Sigmoid colon (tissue), 6 donors: ENCODE measurements at regions not wholly inside any gene's neighbourhood (a gene's known extent, or its start where the extent isn't known, plus 50 kb on each side); places are given as distances from the start of the nearest gene placed in this dataset.

Experiments used
- DNase-seq: peaks from one replicate; pipeline ENCODE4 v3.0.0-alpha.2; 2019
- H3K27ac ChIP-seq, 4 donors: fragments of 200-600 bp; sonication (generic); one replicate each; pipeline ENCODE4 v1.5.1; 2016 to 2019; ENCODE audit warnings: mild to moderate bottlenecking in 1 of 4
- H3K27me3 ChIP-seq, 3 donors: fragments of 200-600 bp; sonication (generic); one replicate each; pipeline ENCODE4 v1.5.1; 2019; ENCODE audit warnings: mild to moderate bottlenecking in 1 of 3
- H3K36me3 ChIP-seq, 4 donors: fragments of 200-600 bp; sonication (generic); one replicate each; pipeline ENCODE4 v1.5.1; 2016 to 2019
- H3K4me1 ChIP-seq, 4 donors: fragments of 200-600 bp; sonication (generic); one replicate each; pipeline ENCODE4 v1.5.1; 2017 to 2019
- H3K4me3 ChIP-seq, 4 donors: fragments of 200-600 bp; sonication (generic); one replicate each; pipeline ENCODE4 v1.5.1; 2017 to 2019; ENCODE audit warnings: mild to moderate bottlenecking in 2 of 4, moderate library complexity in 1 of 4
- H3K9me3 ChIP-seq, 4 donors: fragments of 200-600 bp in 3 of 4; sonication (generic) in 3 of 4; one replicate each; pipeline versions ENCODE4 v1.5.1 to v1.6.1; 2013 to 2019
- CTCF ChIP-seq, 4 experiments: fragments of 450-650 bp in 3 of 4; fragments of 200-600 bp in 1 of 4; IDR thresholded peaks; one replicate each; pipeline ENCODE4 v1.5.1; 2016 to 2019; ENCODE audit warnings: antibody characterized with exemption in 4 of 4, mild to moderate bottlenecking in 3 of 4, moderate library complexity in 2 of 4
- EP300 ChIP-seq, 4 donors: sonication (generic); formaldehyde crosslinking; IDR thresholded peaks; one replicate each; pipeline ENCODE4 v1.6.1; 2017; ENCODE audit warnings: antibody characterized with exemption in 4 of 4
- POLR2A ChIP-seq, 2 donors: fragments of 450-650 bp; IDR thresholded peaks; one replicate each; pipeline ENCODE4 v1.6.1; 2016; ENCODE audit warnings: antibody characterized with exemption in 2 of 2, mild to moderate bottlenecking in 2 of 2, moderate library complexity in 2 of 2
- POLR2AphosphoS5 ChIP-seq, 4 donors: sonication (generic); formaldehyde crosslinking; IDR thresholded peaks; one replicate each; pipeline ENCODE4 v1.6.1; 2017; ENCODE audit warnings: antibody characterized with exemption in 4 of 4
- WGBS, 2 donors: extraction: QIAGEN DNeasy Blood & Tissue Kit; methylation state at CpG; one replicate each; pipeline ENCODE4 v1.1.7; 2013; 5-methylcytosine and 5-hydroxymethylcytosine counted together
- intact Hi-C: fragments of 100-400 bp; cut with DNase I; formaldehyde crosslinking; loops from one replicate; pipeline ENCODE4 v1.15.1; 2023
- donor health status: healthy with polysubstance abuse.
- donor health status: healthy.

GRCh38 chr13:107231944-107232343 is 664.0 kb upstream of the ARGLU1 start:
- Histone ChIP-seq H3K36me3 (no peaks in the 10 kb centered on the region), H3K27ac (no peak overlapping the region), H3K9me3 (no peaks in the 10 kb centered on the region), H3K4me3 (no peak overlapping the region), H3K27me3 (no peaks in the 10 kb centered on the region), H3K4me1 (no peaks in the 10 kb centered on the region)
- DNase-seq: no peak
- intact Hi-C loops: no loop called here
- no peak for TF ChIP-seq EP300 (IDR thresholded peaks at IDR 0.05)
- no peak for TF ChIP-seq POLR2A (IDR thresholded peaks at IDR 0.05)
- TF ChIP-seq POLR2AphosphoS5 (IDR thresholded peaks at IDR 0.05): no peak
- no peak for TF ChIP-seq CTCF (IDR thresholded peaks at IDR 0.05)
- WGBS, 2 donors: 25 to 70% methylated on average over 7 of the region's 7 CpGs

DNA sequence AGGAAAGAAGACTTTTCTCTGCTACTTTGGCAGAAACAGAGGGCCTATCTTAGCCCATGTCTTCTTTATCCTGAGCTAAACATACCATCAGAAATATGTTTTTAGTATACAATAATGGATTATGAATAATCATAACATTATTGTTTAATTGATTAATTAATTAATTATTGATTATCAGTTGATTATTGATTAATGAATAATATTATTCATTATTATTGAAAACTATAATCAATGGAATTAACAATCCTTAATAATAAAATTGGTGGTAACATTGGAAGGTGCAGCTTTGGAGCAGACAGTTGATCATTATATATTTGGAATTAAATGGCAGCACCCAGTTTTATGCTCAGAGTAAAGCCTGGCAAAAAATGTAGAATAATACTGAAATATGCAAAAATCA is 655.9 kb upstream of the ARGLU1 start:
- TF ChIP-seq CTCF (IDR thresholded peaks at IDR 0.05) (no peak), POLR2A (IDR thresholded peaks at IDR 0.05) (no peak), POLR2AphosphoS5 (IDR thresholded peaks at IDR 0.05) (no peak), EP300 (IDR thresholded peaks at IDR 0.05) (no peak)
- no peaks in the 10 kb centered on the region for H3K9me3 ChIP-seq
- no peaks in the 10 kb centered on the region for H3K36me3 ChIP-seq
- no peaks in the 10 kb centered on the region for H3K27me3 ChIP-seq
- H3K4me3 ChIP-seq: no peak overlapping the region
- H3K27ac ChIP-seq: no peak overlapping the region
- intact Hi-C loops: no loop called here
- no peaks in the 10 kb centered on the region for H3K4me1 ChIP-seq
- DNase-seq: no peak

DNA sequence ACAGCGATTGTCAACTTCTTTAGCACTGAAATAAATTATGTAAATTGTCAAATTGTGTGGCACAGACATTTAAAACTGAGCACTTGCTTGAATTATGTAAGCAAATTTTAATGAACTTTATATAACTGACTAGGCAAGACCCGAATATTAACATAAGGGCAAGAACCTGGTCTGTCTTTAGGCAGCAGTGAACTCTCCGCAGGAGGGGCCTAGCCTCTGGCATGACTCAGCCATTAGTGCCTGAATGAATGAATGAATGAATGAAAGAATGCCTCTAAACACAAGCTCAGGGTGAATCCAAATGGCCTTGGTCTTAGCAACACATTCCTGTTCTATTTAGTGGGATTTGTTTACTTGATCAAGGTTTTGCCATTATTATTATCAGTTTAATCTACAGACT is 654.7 kb upstream of the ARGLU1 start:
- no peaks in the 10 kb centered on the region for H3K36me3 ChIP-seq
- intact Hi-C loops: no loop called here
- H3K27ac ChIP-seq: no peak overlapping the region
- no peaks in the 10 kb centered on the region for H3K9me3 ChIP-seq
- 87 to 91% methylated on average over 3 of the region's 3 CpGs for WGBS, 2 donors
- no peaks in the 10 kb centered on the region for H3K27me3 ChIP-seq
- no peak overlapping the region for H3K4me3 ChIP-seq
- TF ChIP-seq EP300 (IDR thresholded peaks at IDR 0.05) (no peak), CTCF (IDR thresholded peaks at IDR 0.05) (no peak), POLR2A (IDR thresholded peaks at IDR 0.05) (no peak)
- no peak for DNase-seq
- H3K4me1 ChIP-seq: no peaks in the 10 kb centered on the region

DNA sequence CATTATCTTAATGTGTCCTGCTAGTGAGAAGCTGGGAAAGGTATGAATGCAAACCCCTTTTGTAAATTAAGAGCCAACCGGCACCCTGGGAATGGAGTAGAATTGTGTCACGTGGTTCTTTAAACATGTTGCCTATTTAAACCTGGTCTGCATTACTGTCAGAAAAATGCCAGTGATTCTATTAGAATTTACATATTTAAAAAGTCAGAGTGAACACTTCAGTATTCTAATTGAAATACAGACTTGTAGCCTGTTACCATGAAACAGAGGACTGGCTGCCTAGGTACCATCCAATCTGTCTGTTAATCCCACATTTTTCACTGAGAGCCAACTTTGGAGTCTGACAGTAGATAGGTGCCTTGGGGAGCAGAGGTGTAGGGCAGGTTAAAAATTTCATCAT is 652.3 kb upstream of the ARGLU1 start:
- Histone ChIP-seq H3K4me1 (no peaks in the 10 kb centered on the region), H3K4me3 (no peak overlapping the region), H3K27me3 (no peaks in the 10 kb centered on the region), H3K36me3 (no peaks in the 10 kb centered on the region), H3K9me3 (no peaks in the 10 kb centered on the region), H3K27ac (no peak overlapping the region)
- DNase-seq: no peak
- TF ChIP-seq CTCF (IDR thresholded peaks at IDR 0.05) (no peak), POLR2A (IDR thresholded peaks at IDR 0.05) (no peak), EP300 (IDR thresholded peaks at IDR 0.05) (no peak), POLR2AphosphoS5 (IDR thresholded peaks at IDR 0.05) (no peak)
- intact Hi-C loops: no loop called here
- WGBS, 2 donors: 80 to 88% methylated on average over 2 of the region's 2 CpGs

GRCh38 chr13:107217251-107217650 is 649.3 kb upstream of the ARGLU1 start:
- no peak for DNase-seq
- Histone ChIP-seq H3K4me3 (no peak overlapping the region), H3K27me3 (no peaks in the 10 kb centered on the region), H3K36me3 (no peaks in the 10 kb centered on the region), H3K27ac (no peak overlapping the region), H3K4me1 (no peaks in the 10 kb centered on the region), H3K9me3 (no peaks in the 10 kb centered on the region)
- intact Hi-C loops: no loop called here
- TF ChIP-seq EP300 (IDR thresholded peaks at IDR 0.05) (no peak), POLR2A (IDR thresholded peaks at IDR 0.05) (no peak), CTCF (IDR thresholded peaks at IDR 0.05) (no peak), POLR2AphosphoS5 (IDR thresholded peaks at IDR 0.05) (no peak)
- 65 to 73% methylated on average over 6 of the region's 6 CpGs for WGBS, 2 donors
